DND-41 (cell line): ENCODE measurements at regions not wholly inside any gene's neighbourhood (a gene's known extent, or its start where the extent isn't known, plus 50 kb on each side); places are given as distances from the start of the nearest gene placed in this dataset.

Source experiments
- ATAC-seq: fragments of 200-7000 bp; cut with Tn5 transposase; 3 replicates; pipeline ENCODE4 v1.9.1; 2021; ENCODE audit warnings: low read depth; ENCODE audit not compliant: insufficient read depth
- DNase-seq: peaks from one replicate; pipeline ENCODE4 v3.0.0-alpha.2; 2020
- H2AFZ ChIP-seq: 2 replicates; pipeline ENCODE4 v1.6.0; 2012; ENCODE audit warnings: low read depth, low read length
- H3K27ac ChIP-seq: 2 replicates; pipeline ENCODE4 v1.5.1; 2012; ENCODE audit warnings: low read length, inconsistent platforms
- H3K27me3 ChIP-seq: fragments of 200-600 bp; sonication (generic); 2 replicates; pipeline ENCODE4 v1.6.0; 2012; ENCODE audit warnings: low read length, mild to moderate bottlenecking, inconsistent platforms; ENCODE audit not compliant: insufficient read depth, poor library complexity
- H3K36me3 ChIP-seq: 2 replicates; pipeline ENCODE4 v1.5.1; 2012; ENCODE audit warnings: low read length, inconsistent platforms; ENCODE audit not compliant: insufficient read depth
- H3K4me1 ChIP-seq: 2 replicates; pipeline ENCODE4 v1.5.1; 2012; ENCODE audit warnings: mild to moderate bottlenecking, low read length; ENCODE audit not compliant: insufficient read depth
- H3K4me2 ChIP-seq: 2 replicates; pipeline ENCODE4 v1.6.0; 2012; ENCODE audit warnings: mild to moderate bottlenecking, moderate library complexity, low read length, inconsistent platforms; ENCODE audit not compliant: insufficient read depth
- H3K4me3 ChIP-seq, 2 experiments: fragments of 200-600 bp in 1 of 2; shearing (Covaris generic) in 1 of 2; 2 replicates each; pipeline ENCODE4 v1.5.1; 2012 to 2016; ENCODE audit warnings: inconsistent platforms in 2 of 2, low read length in 2 of 2, mild to moderate bottlenecking in 2 of 2, low read depth in 1 of 2, moderate library complexity in 1 of 2
- H3K79me2 ChIP-seq: 2 replicates; pipeline ENCODE4 v1.6.0; 2012; ENCODE audit warnings: low read length, inconsistent platforms; ENCODE audit not compliant: insufficient read depth
- H3K9ac ChIP-seq: 2 replicates; pipeline ENCODE4 v1.6.0; 2012; ENCODE audit warnings: low read depth, mild to moderate bottlenecking, inconsistent platforms, low read length, moderate library complexity
- H3K9me3 ChIP-seq: 2 replicates; pipeline ENCODE4 v1.5.1; 2012; ENCODE audit warnings: low read length, moderate library complexity, mild to moderate bottlenecking, inconsistent platforms; ENCODE audit not compliant: insufficient read depth, severe bottlenecking
- H4K20me1 ChIP-seq: 2 replicates; pipeline ENCODE4 v1.6.0; 2012; ENCODE audit warnings: low read length; ENCODE audit not compliant: insufficient read depth
- EZH2 ChIP-seq: IDR thresholded peaks from 3 replicates; pipeline ENCODE4 v1.6.1; 2012; ENCODE audit warnings: borderline replicate concordance, low read depth, mild to moderate bottlenecking, moderate library complexity, low read length, inconsistent platforms; ENCODE audit not compliant: severe bottlenecking
- TF ChIP-seq, protein P1 (sequence below): IDR thresholded peaks from 2 replicates; pipeline ENCODE4 v1.5.1; 2012; ENCODE audit warnings: borderline replicate concordance, low read length, moderate library complexity, mild to moderate bottlenecking; ENCODE audit not compliant: poor library complexity, severe bottlenecking; ENCODE audit errors: extremely low read depth

DNA sequence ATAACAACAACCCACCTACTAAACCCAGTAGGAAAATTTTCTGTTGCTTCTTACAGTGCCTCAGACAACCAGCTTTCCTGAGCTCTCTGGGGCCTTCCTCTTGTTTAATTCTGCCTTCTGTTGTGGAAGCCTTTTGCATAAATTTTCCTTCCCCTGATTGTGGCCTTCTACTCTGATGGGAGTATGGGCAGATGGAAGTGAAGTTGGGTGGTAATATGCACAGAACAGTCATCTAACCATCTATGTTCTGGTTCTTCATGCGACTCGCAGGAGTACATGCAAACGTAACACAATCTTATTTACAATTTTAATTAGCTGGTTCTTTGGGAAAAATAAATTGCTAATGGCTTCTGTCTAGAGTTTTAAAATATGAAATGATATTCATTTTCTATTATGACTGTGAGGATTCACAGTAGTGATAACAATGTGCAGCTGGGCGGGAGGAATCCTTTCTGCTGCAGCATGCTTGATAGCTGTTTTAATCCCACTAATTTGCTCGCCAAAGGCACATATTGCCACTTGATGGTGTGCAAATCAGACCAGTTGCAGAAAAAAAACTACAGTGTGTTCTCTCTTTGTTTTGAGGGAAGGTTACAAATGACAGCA lies 311.5 kb upstream of the ROPN1 start:
- no peak overlapping the region for H3K4me3 ChIP-seq
- H3K9me3 ChIP-seq, result peaks cover 3% of the 10 kb centered on the region
- no peaks in the 10 kb centered on the region for H3K36me3 ChIP-seq
- H3K79me2 ChIP-seq, result no peaks in the 10 kb centered on the region
- no peak overlapping the region for H3K27ac ChIP-seq
- ATAC-seq, result no peak
- no peak overlapping the region for H3K9ac ChIP-seq
- no peak overlapping the region for H3K4me2 ChIP-seq
- no peaks in the 10 kb centered on the region for H3K27me3 ChIP-seq
- no peaks in the 10 kb centered on the region for H3K4me1 ChIP-seq
- no peak for DNase-seq
- H2AFZ ChIP-seq, result no peak overlapping the region
- no peak for TF ChIP-seq EZH2
- TF ChIP-seq, protein P1, sequence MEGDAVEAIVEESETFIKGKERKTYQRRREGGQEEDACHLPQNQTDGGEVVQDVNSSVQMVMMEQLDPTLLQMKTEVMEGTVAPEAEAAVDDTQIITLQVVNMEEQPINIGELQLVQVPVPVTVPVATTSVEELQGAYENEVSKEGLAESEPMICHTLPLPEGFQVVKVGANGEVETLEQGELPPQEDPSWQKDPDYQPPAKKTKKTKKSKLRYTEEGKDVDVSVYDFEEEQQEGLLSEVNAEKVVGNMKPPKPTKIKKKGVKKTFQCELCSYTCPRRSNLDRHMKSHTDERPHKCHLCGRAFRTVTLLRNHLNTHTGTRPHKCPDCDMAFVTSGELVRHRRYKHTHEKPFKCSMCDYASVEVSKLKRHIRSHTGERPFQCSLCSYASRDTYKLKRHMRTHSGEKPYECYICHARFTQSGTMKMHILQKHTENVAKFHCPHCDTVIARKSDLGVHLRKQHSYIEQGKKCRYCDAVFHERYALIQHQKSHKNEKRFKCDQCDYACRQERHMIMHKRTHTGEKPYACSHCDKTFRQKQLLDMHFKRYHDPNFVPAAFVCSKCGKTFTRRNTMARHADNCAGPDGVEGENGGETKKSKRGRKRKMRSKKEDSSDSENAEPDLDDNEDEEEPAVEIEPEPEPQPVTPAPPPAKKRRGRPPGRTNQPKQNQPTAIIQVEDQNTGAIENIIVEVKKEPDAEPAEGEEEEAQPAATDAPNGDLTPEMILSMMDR, result no peak
- no peaks in the 10 kb centered on the region for H4K20me1 ChIP-seq

DNA sequence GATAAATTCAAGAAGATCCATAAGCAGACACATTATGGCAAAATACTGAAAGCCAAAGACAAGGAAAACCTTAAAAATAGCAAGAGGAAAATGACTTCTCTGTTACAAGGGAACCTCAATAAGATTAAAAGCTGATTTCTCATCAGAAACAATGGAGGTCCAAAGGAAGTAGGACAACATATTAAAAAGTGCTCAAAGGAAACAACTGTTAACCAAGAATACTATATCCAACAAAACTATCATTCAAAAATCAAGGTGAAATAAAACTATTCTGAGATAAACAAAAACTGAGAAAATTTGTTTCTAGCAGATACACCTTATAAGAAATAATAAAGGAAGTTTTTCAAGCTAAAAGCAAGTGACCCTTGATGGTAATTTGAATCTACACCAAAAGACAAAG lies 314.7 kb upstream of the ROPN1 start:
- H3K9ac ChIP-seq, result no peak overlapping the region
- no peak overlapping the region for H2AFZ ChIP-seq
- H3K36me3 ChIP-seq, result no peaks in the 10 kb centered on the region
- H3K27ac ChIP-seq, result no peak overlapping the region
- H3K4me3 ChIP-seq, result no peak overlapping the region
- H4K20me1 ChIP-seq, result no peaks in the 10 kb centered on the region
- no peaks in the 10 kb centered on the region for H3K4me1 ChIP-seq
- ATAC-seq, result no peak
- H3K79me2 ChIP-seq, result no peaks in the 10 kb centered on the region
- H3K9me3 ChIP-seq, result peaks cover 3% of the 10 kb centered on the region
- H3K4me2 ChIP-seq, result no peak overlapping the region
- TF ChIP-seq, protein P1, result no peak
- TF ChIP-seq EZH2, result no peak
- DNase-seq, result no peak
- no peaks in the 10 kb centered on the region for H3K27me3 ChIP-seq

DNA sequence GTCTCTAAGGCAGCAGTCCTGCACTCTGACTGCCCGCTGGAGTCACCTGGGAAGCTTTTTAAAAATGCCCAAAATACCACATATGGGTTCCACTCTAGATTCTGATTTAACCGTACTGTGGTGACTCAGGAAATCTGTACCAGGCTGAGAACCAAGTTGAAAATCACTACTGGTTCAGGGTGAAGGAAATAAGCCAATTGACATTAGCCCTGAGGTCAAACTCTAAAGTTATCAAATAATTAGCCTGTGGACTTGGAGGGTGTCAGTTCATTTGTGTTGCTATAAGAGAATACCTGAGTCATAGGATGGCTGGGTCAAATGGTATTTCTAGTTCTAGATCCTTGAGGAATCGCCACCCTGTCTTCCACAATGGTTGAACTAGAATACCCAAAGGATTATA lies 321.7 kb upstream of the ROPN1 start:
- TF ChIP-seq EZH2, result no peak
- TF ChIP-seq, protein P1, result no peak
- ATAC-seq, result no peak

More for the DNA sequence above, 321.7 kb upstream of the ROPN1 start:
- H3K4me3 ChIP-seq, result no peak overlapping the region
- no peaks in the 10 kb centered on the region for H4K20me1 ChIP-seq
- H3K79me2 ChIP-seq, result no peaks in the 10 kb centered on the region
- H3K27me3 ChIP-seq, result peaks cover 9% of the 10 kb centered on the region
- no peaks in the 10 kb centered on the region for H3K36me3 ChIP-seq
- H3K9ac ChIP-seq, result no peak overlapping the region
- H3K4me2 ChIP-seq, result no peak overlapping the region
- no peaks in the 10 kb centered on the region for H3K4me1 ChIP-seq
- H2AFZ ChIP-seq, result no peak overlapping the region
- H3K27ac ChIP-seq, result no peak overlapping the region
- no peak for DNase-seq
- H3K9me3 ChIP-seq, result no peaks in the 10 kb centered on the region
